H9 (cell line): ENCODE measurements at regions not wholly inside any gene's neighbourhood (a gene's known extent, or its start where the extent isn't known, plus 50 kb on each side); places are given as distances from the start of the nearest gene placed in this dataset.

ENCODE experiments used
- DNase-seq: peaks from one replicate; pipeline ENCODE4 v3.0.0-alpha.2; 2017
- H2AFZ ChIP-seq: one replicate; pipeline ENCODE4 v1.6.1; 2013; ENCODE audit warnings: mild to moderate bottlenecking, low read length, control low read depth, moderate library complexity
- H2AK5ac ChIP-seq: 2 replicates; pipeline ENCODE4 v1.6.1; 2013; ENCODE audit warnings: low read length, control low read depth, mixed read lengths; ENCODE audit not compliant: insufficient read length
- H2BK120ac ChIP-seq: one replicate; pipeline ENCODE4 v1.6.1; 2013; ENCODE audit warnings: low read depth, mild to moderate bottlenecking, low read length, control low read depth, inconsistent platforms; ENCODE audit not compliant: poor library complexity, severe bottlenecking
- H2BK12ac ChIP-seq: 2 replicates; pipeline ENCODE4 v1.6.1; 2013; ENCODE audit warnings: low read length, control low read depth, mixed read lengths, low read depth; ENCODE audit not compliant: insufficient read length
- H2BK15ac ChIP-seq: 2 replicates; pipeline ENCODE4 v1.6.1; 2013; ENCODE audit warnings: low read depth, low read length, control low read depth
- H2BK20ac ChIP-seq: one replicate; pipeline ENCODE4 v1.6.1; 2013; ENCODE audit warnings: low read depth, mild to moderate bottlenecking, low read length, control low read depth, inconsistent platforms; ENCODE audit not compliant: poor library complexity, severe bottlenecking
- H2BK5ac ChIP-seq: 2 replicates; pipeline ENCODE4 v1.6.1; 2013; ENCODE audit warnings: low read length, control low read depth, mixed read lengths; ENCODE audit not compliant: insufficient read length
- H3K14ac ChIP-seq: 2 replicates; pipeline ENCODE4 v1.6.1; 2013; ENCODE audit warnings: low read length, control low read depth; ENCODE audit not compliant: insufficient read depth
- H3K18ac ChIP-seq: 2 replicates; pipeline ENCODE4 v1.6.1; 2013; ENCODE audit warnings: low read depth, mild to moderate bottlenecking, mixed read lengths, low read length, control low read depth; ENCODE audit not compliant: insufficient read length
- H3K23ac ChIP-seq: 2 replicates; pipeline ENCODE4 v1.6.1; 2013; ENCODE audit warnings: low read length, control low read depth, mixed read lengths, low read depth; ENCODE audit not compliant: insufficient read length
- H3K23me2 ChIP-seq: 2 replicates; pipeline ENCODE4 v1.6.1; 2013; ENCODE audit warnings: low read depth, mild to moderate bottlenecking, mixed read lengths, low read length, control low read depth; ENCODE audit not compliant: insufficient read length, poor library complexity, severe bottlenecking
- H3K27ac ChIP-seq: 2 replicates; pipeline ENCODE4 v1.5.1; 2013; ENCODE audit warnings: low read length, control low read depth, mixed read lengths, low read depth; ENCODE audit not compliant: insufficient read length
- H3K27me3 ChIP-seq: 2 replicates; pipeline ENCODE4 v1.6.1; 2013; ENCODE audit warnings: low read length, control low read depth, inconsistent platforms; ENCODE audit not compliant: insufficient read depth
- H3K4ac ChIP-seq: 2 replicates; pipeline ENCODE4 v1.6.1; 2013; ENCODE audit warnings: low read depth, mild to moderate bottlenecking, control low read depth, inconsistent platforms, low read length, moderate library complexity
- H3K4me1 ChIP-seq: 2 replicates; pipeline ENCODE4 v1.6.1; 2013; ENCODE audit warnings: low read length, control low read depth, inconsistent platforms; ENCODE audit not compliant: insufficient read depth
- H3K4me2 ChIP-seq: 2 replicates; pipeline ENCODE4 v1.6.1; 2013; ENCODE audit warnings: low read length, control low read depth, mixed read lengths; ENCODE audit not compliant: insufficient read length, insufficient read depth
- H3K56ac ChIP-seq: 2 replicates; pipeline ENCODE4 v1.6.1; 2013; ENCODE audit warnings: low read depth, mild to moderate bottlenecking, mixed read lengths, low read length, control low read depth; ENCODE audit not compliant: insufficient read length
- H3K79me1 ChIP-seq: 2 replicates; pipeline ENCODE4 v1.6.1; 2013; ENCODE audit warnings: low read depth, mild to moderate bottlenecking, moderate library complexity, low read length, control low read depth, inconsistent platforms; ENCODE audit not compliant: insufficient read depth, poor library complexity, severe bottlenecking
- H3K79me2 ChIP-seq: 2 replicates; pipeline ENCODE4 v1.6.1; 2013; ENCODE audit warnings: low read length, control low read depth, inconsistent platforms; ENCODE audit not compliant: insufficient read depth
- H3K9ac ChIP-seq: 2 replicates; pipeline ENCODE4 v1.6.1; 2013; ENCODE audit warnings: low read length, control low read depth, mixed read lengths; ENCODE audit not compliant: insufficient read length; ENCODE audit errors: extremely low read depth
- H3K9me3 ChIP-seq: one replicate; pipeline ENCODE4 v1.6.1; 2013; ENCODE audit warnings: low read depth, low read length, inconsistent platforms; ENCODE audit not compliant: control insufficient read depth
- H3T11ph ChIP-seq: one replicate; pipeline ENCODE4 v1.6.1; 2013; ENCODE audit warnings: mild to moderate bottlenecking, low read length, control low read depth, inconsistent platforms
- H4K20me1 ChIP-seq: one replicate; pipeline ENCODE4 v1.6.1; 2013; ENCODE audit not compliant: control insufficient read depth, insufficient read length, insufficient read depth
- H4K5ac ChIP-seq: 2 replicates; pipeline ENCODE4 v1.6.1; 2013; ENCODE audit warnings: low read depth, mild to moderate bottlenecking, mixed read lengths, low read length, control low read depth; ENCODE audit not compliant: insufficient read length
- H4K8ac ChIP-seq: replicated peaks from 2 replicates; pipeline ENCODE4 v1.6.1; 2013; ENCODE audit warnings: low read length, control low read depth, mixed read lengths, low read depth; ENCODE audit not compliant: insufficient read length
- H4K91ac ChIP-seq: 2 replicates; pipeline ENCODE4 v1.6.1; 2013; ENCODE audit warnings: low read depth, mild to moderate bottlenecking, moderate library complexity, mixed read lengths, low read length, control low read depth; ENCODE audit not compliant: insufficient read length
- H3K27ac Mint-ChIP-seq, 3 experiments: 2 replicates in 2 of 3; 3 replicates in 1 of 3; pipeline ENCODE4 v1.8.0; 2020 to 2021; ENCODE audit warnings: mixed read lengths in 3 of 3, mild to moderate bottlenecking in 1 of 3, moderate library complexity in 1 of 3
- H3K27me3 Mint-ChIP-seq: 2 replicates; pipeline ENCODE4 v1.8.0; 2021; ENCODE audit warnings: low read depth, mild to moderate bottlenecking, moderate library complexity, mixed read lengths
- H3K36me3 Mint-ChIP-seq, 3 experiments: 2 replicates in 2 of 3; 3 replicates in 1 of 3; pipeline ENCODE4 v1.8.0; 2020 to 2021; ENCODE audit warnings: low read depth in 3 of 3, mixed read lengths in 3 of 3; ENCODE audit not compliant: insufficient read depth in 1 of 3
- H3K4me1 Mint-ChIP-seq, 2 experiments: 2 replicates each; pipeline ENCODE4 v1.8.0; 2020; ENCODE audit warnings: mixed read lengths in 2 of 2
- H3K4me3 Mint-ChIP-seq, 2 experiments: 2 replicates in 1 of 2; 3 replicates in 1 of 2; pipeline ENCODE4 v1.8.0; 2020 to 2021; ENCODE audit warnings: mild to moderate bottlenecking in 2 of 2, mixed read lengths in 2 of 2, moderate library complexity in 1 of 2
- H3K9me3 Mint-ChIP-seq, 2 experiments: 2 replicates in 1 of 2; 3 replicates in 1 of 2; pipeline ENCODE4 v1.8.0; 2020; ENCODE audit warnings: mild to moderate bottlenecking in 2 of 2, mixed read lengths in 2 of 2, moderate library complexity in 1 of 2
- WGBS: extraction: QIAGEN DNeasy Blood & Tissue Kit; methylation state at CpG from one replicate; pipeline ENCODE4 v1.1.7; 2013; ENCODE audit warnings: missing lambda C conversion rate, low lambda C conversion rate, mixed read lengths; ENCODE audit not compliant: insufficient read length; ENCODE audit errors: extremely low coverage; 5-methylcytosine and 5-hydroxymethylcytosine counted together
- TF ChIP-seq, protein P1 (sequence below): fragments of 200-600 bp; sonication (generic); conservative IDR thresholded peaks from 3 replicates; pipeline ENCODE4 v1.8.0; 2021; ENCODE audit warnings: antibody characterized with exemption, mild to moderate bottlenecking

DNA sequence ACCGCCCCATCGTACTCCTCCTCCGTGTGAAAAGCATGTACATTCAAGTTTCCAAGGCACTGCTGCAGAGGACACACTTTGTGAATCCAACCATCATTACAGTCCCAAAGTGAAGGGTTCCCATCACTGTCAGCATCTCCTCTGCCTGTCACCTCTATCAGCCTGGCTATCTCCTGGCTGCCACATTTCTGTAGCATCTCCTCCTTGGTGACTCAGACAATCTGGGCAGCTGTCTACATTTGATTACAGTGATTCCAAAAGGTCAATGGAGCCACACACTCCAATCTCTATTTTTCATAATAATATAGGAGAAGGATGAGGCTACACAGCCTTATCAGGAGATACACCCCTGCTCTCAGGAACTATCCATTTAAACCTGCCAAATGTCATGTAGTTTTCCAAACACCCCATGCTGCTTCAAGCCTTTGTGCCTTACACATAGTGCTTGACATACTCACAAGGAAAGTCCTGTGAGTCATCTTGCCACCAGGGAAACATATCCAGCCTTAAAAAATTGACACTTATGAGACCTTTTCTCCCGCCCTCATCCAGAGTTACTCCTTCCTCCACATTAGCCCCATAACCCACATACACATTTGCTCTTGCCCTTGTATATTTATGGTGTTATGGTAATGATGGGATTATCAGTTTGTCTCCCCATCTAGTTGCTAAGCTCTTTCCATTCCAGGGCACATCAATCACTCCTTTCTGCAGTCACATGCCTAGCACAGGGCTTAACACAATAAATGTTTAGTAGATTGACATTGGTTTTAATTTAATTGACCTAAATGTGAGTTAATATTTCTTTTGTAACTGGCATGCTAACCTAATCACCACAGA, 250.1 kb upstream of the CDH5 start:
- WGBS, result no CpG with 5 or more reads among the region's 4 CpGs
- H2BK15ac ChIP-seq, result no peak overlapping the region
- Mint-ChIP-seq H3K27ac (no peak overlapping the region; a peak in 1 of 7 replicates), H3K36me3 (no peaks in the 10 kb centered on the region), H3K27me3 (peaks cover 8% of the 10 kb centered on the region), H3K9me3 (no peaks in the 10 kb centered on the region), H3K4me1 (no peaks in the 10 kb centered on the region), H3K4me3 (no peak overlapping the region)
- H2BK120ac ChIP-seq, result no peak overlapping the region
- H3K18ac ChIP-seq, result no peak overlapping the region
- H2BK5ac ChIP-seq, result no peak overlapping the region
- TF ChIP-seq, protein P1, sequence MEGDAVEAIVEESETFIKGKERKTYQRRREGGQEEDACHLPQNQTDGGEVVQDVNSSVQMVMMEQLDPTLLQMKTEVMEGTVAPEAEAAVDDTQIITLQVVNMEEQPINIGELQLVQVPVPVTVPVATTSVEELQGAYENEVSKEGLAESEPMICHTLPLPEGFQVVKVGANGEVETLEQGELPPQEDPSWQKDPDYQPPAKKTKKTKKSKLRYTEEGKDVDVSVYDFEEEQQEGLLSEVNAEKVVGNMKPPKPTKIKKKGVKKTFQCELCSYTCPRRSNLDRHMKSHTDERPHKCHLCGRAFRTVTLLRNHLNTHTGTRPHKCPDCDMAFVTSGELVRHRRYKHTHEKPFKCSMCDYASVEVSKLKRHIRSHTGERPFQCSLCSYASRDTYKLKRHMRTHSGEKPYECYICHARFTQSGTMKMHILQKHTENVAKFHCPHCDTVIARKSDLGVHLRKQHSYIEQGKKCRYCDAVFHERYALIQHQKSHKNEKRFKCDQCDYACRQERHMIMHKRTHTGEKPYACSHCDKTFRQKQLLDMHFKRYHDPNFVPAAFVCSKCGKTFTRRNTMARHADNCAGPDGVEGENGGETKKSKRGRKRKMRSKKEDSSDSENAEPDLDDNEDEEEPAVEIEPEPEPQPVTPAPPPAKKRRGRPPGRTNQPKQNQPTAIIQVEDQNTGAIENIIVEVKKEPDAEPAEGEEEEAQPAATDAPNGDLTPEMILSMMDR, result no peak
- no peak overlapping the region for H3K27ac ChIP-seq
- H3K23ac ChIP-seq, result no peak overlapping the region
- no peak overlapping the region for H2AFZ ChIP-seq
- no peaks in the 10 kb centered on the region for H3K23me2 ChIP-seq
- no peaks in the 10 kb centered on the region for H3K27me3 ChIP-seq
- no peak overlapping the region for H3K56ac ChIP-seq
- no peak overlapping the region for H4K8ac ChIP-seq
- no peaks in the 10 kb centered on the region for H3K9me3 ChIP-seq
- no peak overlapping the region for H3K4me2 ChIP-seq
- no peaks in the 10 kb centered on the region for H3K79me1 ChIP-seq
- no peak overlapping the region for H4K91ac ChIP-seq
- H4K20me1 ChIP-seq, result no peaks in the 10 kb centered on the region
- H3K4ac ChIP-seq, result no peak overlapping the region
- H2BK12ac ChIP-seq, result no peak overlapping the region
- H2BK20ac ChIP-seq, result no peak overlapping the region
- no peak for DNase-seq
- H3K4me1 ChIP-seq, result no peaks in the 10 kb centered on the region
- H4K5ac ChIP-seq, result no peak overlapping the region
- H3T11ph ChIP-seq, result no peak overlapping the region
- no peak overlapping the region for H3K14ac ChIP-seq
- H3K9ac ChIP-seq, result no peak overlapping the region
- no peak overlapping the region for H2AK5ac ChIP-seq
- H3K79me2 ChIP-seq, result no peaks in the 10 kb centered on the region
